ENCODE measurements at regions not wholly inside any gene's neighbourhood (a gene's known extent, or its start where the extent isn't known, plus 50 kb on each side); places are given as distances from the start of the nearest gene placed in this dataset.

- no peak for TF ChIP-seq POLR2AphosphoS5 (IDR thresholded peaks at IDR 0.05; ENCODE audit: low read depth, low read length)
- no peak for TF ChIP-seq POLR2A (IDR thresholded peaks at IDR 0.05; ENCODE audit: low read depth, low read length)
- TF ChIP-seq TAF1 (IDR thresholded peaks at IDR 0.05; ENCODE audit: borderline replicate concordance, low read depth, low read length), result no peak
These were observed 428.5 kb upstream of the NBEA start for GRCh38 chr13:34513526-34513925.
